ENCODE measurements at regions not wholly inside any gene's neighbourhood (a gene's known extent, or its start where the extent isn't known, plus 50 kb on each side); places are given as distances from the start of the nearest gene placed in this dataset.

GRCh38 chr17:77872714-77873499 lies 85.6 kb upstream of the TNRC6C start:
- no peak for DNase-seq (ENCODE audit: low spot score)

GRCh38 chr17:77873500-77874302 lies 84.8 kb upstream of the TNRC6C start:
- no peak for DNase-seq (ENCODE audit: low spot score)

GRCh38 chr17:77874303-77875050 lies 84.0 kb upstream of the TNRC6C start:
- DNase-seq (ENCODE audit: low spot score), result no peak

GRCh38 chr17:77875051-77875780 lies 83.3 kb upstream of the TNRC6C start:
- DNase-seq (ENCODE audit: low spot score), result no peak

GRCh38 chr17:77875881-77876509 lies 82.5 kb upstream of the TNRC6C start:
- peak; percentile 65 for DNase-seq (ENCODE audit: low spot score)

GRCh38 chr17:77877036-77877435 lies 81.5 kb upstream of the TNRC6C start:
- DNase-seq (ENCODE audit: low spot score), result no peak

- no peak for DNase-seq (ENCODE audit: low spot score)
These were observed 80.7 kb upstream of the TNRC6C start for GRCh38 chr17:77877646-77878355.

GRCh38 chr17:77879226-77879895 lies 79.1 kb upstream of the TNRC6C start:
- no peak for DNase-seq (ENCODE audit: low spot score)

- no peak for DNase-seq (ENCODE audit: low spot score)
These were observed 78.6 kb upstream of the TNRC6C start for GRCh38 chr17:77879896-77880280.

GRCh38 chr17:77880711-77881450 lies 77.6 kb upstream of the TNRC6C start:
- no peak for DNase-seq (ENCODE audit: low spot score)

- DNase-seq (ENCODE audit: low spot score), result peak; percentile 77
These were observed 77.0 kb upstream of the TNRC6C start for GRCh38 chr17:77881545-77881944.

- DNase-seq (ENCODE audit: low spot score), result no peak
These were observed 76.5 kb upstream of the TNRC6C start for GRCh38 chr17:77882040-77882439.

GRCh38 chr17:77882481-77883212 lies 75.9 kb upstream of the TNRC6C start:
- DNase-seq (ENCODE audit: low spot score), result peak; percentile 61

- DNase-seq (ENCODE audit: low spot score), result no peak
These were observed 75.3 kb upstream of the TNRC6C start for GRCh38 chr17:77883213-77883650.

- DNase-seq (ENCODE audit: low spot score), result no peak
These were observed 74.5 kb upstream of the TNRC6C start for GRCh38 chr17:77884019-77884418.

- DNase-seq (ENCODE audit: low spot score), result no peak
These were observed 73.4 kb upstream of the TNRC6C start for GRCh38 chr17:77884967-77885641.

- DNase-seq (ENCODE audit: low spot score), result no peak
These were observed 72.7 kb upstream of the TNRC6C start for GRCh38 chr17:77885678-77886386.

- DNase-seq (ENCODE audit: low spot score), result no peak
These were observed 72.1 kb upstream of the TNRC6C start for GRCh38 chr17:77886387-77886728.
